SK-N-SH (cell line): ENCODE measurements at regions not wholly inside any gene's neighbourhood (a gene's known extent, or its start where the extent isn't known, plus 50 kb on each side); places are given as distances from the start of the nearest gene placed in this dataset.

Source experiments
- EZH2phosphoT487 ChIP-seq: fragments of 200-600 bp; sonication (generic); IDR thresholded peaks from 2 replicates; pipeline ENCODE4 v1.6.1; 2017; ENCODE audit warnings: low read depth, mixed run types, mild to moderate bottlenecking, antibody characterized with exemption, moderate library complexity, borderline replicate concordance
- FOXJ3 ChIP-seq: sonication (generic); formaldehyde crosslinking; IDR thresholded peaks from 2 replicates; pipeline ENCODE4 v1.5.1; 2020; ENCODE audit warnings: mild to moderate bottlenecking, missing genetic modification reagents
- GATA2 ChIP-seq: sonication (generic); formaldehyde crosslinking; IDR thresholded peaks from 2 replicates; pipeline ENCODE4 v1.5.0; 2020; ENCODE audit warnings: mild to moderate bottlenecking, missing genetic modification reagents
- MXI1 ChIP-seq: IDR thresholded peaks from 2 replicates; pipeline ENCODE4 v1.6.1; 2012; ENCODE audit warnings: mild to moderate bottlenecking, low read depth, low read length, improper control_type of control experiment
- NFIC ChIP-seq: IDR thresholded peaks from 2 replicates; pipeline ENCODE4 v1.4.0; 2012; ENCODE audit warnings: borderline replicate concordance
- NRF1 ChIP-seq: IDR thresholded peaks from 2 replicates; pipeline ENCODE4 v1.6.1; 2012; ENCODE audit warnings: low read depth, mild to moderate bottlenecking, low read length
- POLR2AphosphoS5 ChIP-seq: IDR thresholded peaks from 2 replicates; pipeline ENCODE4 v1.6.1; 2012; ENCODE audit warnings: low read depth, low read length
- SIN3A ChIP-seq: IDR thresholded peaks from 2 replicates; pipeline ENCODE4 v1.6.1; 2012; ENCODE audit warnings: low read depth, mild to moderate bottlenecking, low read length, moderate library complexity, borderline replicate concordance
- TAF1 ChIP-seq: IDR thresholded peaks from 2 replicates; pipeline ENCODE4 v1.6.1; 2012; ENCODE audit warnings: low read depth, mild to moderate bottlenecking, low read length, moderate library complexity, borderline replicate concordance
- TF ChIP-seq, protein P1 (sequence below): fragments of 200-600 bp; sonication (generic); IDR thresholded peaks from 2 replicates; pipeline ENCODE4 v1.6.1; 2017; ENCODE audit warnings: antibody characterized with exemption, mild to moderate bottlenecking, moderate library complexity

GRCh38 chr5:40260361-40260760 is 419.4 kb upstream of the PTGER4 start:
- TF ChIP-seq NFIC, result no peak
- TF ChIP-seq, protein P1, sequence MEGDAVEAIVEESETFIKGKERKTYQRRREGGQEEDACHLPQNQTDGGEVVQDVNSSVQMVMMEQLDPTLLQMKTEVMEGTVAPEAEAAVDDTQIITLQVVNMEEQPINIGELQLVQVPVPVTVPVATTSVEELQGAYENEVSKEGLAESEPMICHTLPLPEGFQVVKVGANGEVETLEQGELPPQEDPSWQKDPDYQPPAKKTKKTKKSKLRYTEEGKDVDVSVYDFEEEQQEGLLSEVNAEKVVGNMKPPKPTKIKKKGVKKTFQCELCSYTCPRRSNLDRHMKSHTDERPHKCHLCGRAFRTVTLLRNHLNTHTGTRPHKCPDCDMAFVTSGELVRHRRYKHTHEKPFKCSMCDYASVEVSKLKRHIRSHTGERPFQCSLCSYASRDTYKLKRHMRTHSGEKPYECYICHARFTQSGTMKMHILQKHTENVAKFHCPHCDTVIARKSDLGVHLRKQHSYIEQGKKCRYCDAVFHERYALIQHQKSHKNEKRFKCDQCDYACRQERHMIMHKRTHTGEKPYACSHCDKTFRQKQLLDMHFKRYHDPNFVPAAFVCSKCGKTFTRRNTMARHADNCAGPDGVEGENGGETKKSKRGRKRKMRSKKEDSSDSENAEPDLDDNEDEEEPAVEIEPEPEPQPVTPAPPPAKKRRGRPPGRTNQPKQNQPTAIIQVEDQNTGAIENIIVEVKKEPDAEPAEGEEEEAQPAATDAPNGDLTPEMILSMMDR, result no peak
- no peak for TF ChIP-seq TAF1
- no peak for TF ChIP-seq EZH2phosphoT487
- TF ChIP-seq POLR2AphosphoS5, result no peak
- no peak for TF ChIP-seq SIN3A
- no peak for TF ChIP-seq NRF1
- no peak for TF ChIP-seq FOXJ3 (CRISPR knock-in tag)
- no peak for TF ChIP-seq MXI1
- TF ChIP-seq GATA2, result no peak
